IPS-18c (cell line): ENCODE measurements at regions not wholly inside any gene's neighbourhood (a gene's known extent, or its start where the extent isn't known, plus 50 kb on each side); places are given as distances from the start of the nearest gene placed in this dataset.
A peak's percentile ranks its signal among the peaks of the same experiment; 100 is the strongest.
"Not testable (repeated sequence)": the region's sequence is repeated elsewhere in the genome, so short reads cannot be mapped to it uniquely, and the experiment has no call there.

Experiments
- H3K4me3 ChIP-seq: 2 replicates; pipeline ENCODE4 v1.7.0; 2013; ENCODE audit warnings: low read depth, mild to moderate bottlenecking, low read length, moderate library complexity; ENCODE audit not compliant: insufficient read depth
- H3K9me3 ChIP-seq: one replicate; pipeline ENCODE4 v1.6.1; 2013; ENCODE audit warnings: mild to moderate bottlenecking, low read length, moderate library complexity; ENCODE audit not compliant: control insufficient read depth, insufficient read depth

DNA sequence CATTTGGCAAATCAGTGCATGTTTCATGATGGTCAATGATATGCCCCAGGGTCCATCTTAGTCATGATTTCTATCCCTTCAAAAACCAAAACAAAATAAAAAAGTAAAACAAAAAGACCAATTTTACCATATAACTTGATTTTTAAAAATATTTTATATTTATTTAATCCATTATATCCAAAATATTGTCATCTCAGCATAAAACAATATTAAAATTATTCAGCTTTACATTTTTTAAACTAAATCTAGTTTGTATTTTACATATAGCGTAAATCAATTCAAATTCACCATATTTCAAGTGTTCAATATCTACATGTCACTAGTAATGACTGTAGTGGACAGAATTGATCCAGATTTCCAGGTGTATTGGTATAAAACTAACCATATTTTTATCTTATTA is 187.4 kb upstream of the C1QTNF3 start:
- not testable (repeated sequence) for H3K4me3 ChIP-seq

DNA sequence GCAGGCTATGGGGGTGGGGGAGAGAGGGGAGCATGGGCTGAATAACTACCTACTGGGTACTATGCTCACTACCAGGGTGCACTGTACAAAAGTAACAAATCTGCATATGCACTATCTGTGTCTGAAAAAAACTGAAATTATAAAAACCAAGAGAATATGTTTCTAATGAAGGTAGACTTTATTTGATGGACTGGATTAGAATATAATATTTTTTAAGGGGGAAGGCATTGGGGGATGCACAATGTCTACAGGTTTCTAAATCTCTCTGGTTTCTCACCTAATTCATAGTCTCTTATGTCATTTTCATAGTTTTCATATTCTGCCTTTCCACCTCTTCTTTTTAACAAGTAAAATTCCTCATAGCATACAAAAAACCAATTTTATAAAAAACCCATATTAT is 200.8 kb upstream of the C1QTNF3 start:
- not testable (repeated sequence) for H3K4me3 ChIP-seq, H3K9me3 ChIP-seq

More for the DNA sequence above, 187.4 kb upstream of the C1QTNF3 start:
- H3K9me3 ChIP-seq = not testable (repeated sequence)

DNA sequence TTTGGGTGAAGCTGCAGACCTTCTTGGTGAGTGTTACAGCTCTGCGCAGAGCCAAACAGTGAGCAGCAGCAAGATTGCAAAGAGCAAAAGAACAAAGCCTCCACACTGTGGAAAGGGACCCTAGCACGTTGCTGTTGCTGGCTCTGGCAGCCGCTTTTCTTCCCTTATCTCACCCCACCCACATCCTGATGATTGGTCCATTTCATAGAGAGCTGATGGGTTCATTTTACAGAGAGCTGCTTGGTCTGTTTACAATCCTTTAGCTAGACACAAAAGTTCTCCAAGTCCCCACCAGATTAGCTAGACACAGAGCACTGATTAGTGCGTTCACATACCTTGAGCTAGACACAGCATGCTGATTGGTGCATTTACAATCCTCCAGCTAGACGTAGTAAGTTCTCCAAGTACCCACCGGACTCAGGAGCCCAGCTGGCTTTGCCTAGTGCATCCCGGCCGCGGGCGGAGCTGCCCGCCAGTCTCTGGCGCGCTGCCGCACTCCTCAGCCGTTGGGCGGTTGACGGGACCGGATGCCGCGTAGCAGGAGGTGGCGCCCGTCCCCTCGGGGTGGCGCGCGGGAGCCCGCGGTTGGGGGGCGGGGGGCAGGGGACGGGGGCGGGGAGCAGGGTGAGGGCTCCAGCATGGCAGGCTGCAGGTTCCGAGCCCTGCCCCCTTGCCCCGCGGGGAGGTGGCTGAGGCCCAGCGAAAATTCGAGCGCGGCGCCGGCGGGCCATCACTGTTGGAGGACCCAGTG is 201.4 kb upstream of the C1QTNF3 start:
- H3K4me3 ChIP-seq = peak overlapping the region; percentile 40; the same call in 1 of the 2 replicates
- H3K9me3 ChIP-seq = not testable (repeated sequence)

DNA sequence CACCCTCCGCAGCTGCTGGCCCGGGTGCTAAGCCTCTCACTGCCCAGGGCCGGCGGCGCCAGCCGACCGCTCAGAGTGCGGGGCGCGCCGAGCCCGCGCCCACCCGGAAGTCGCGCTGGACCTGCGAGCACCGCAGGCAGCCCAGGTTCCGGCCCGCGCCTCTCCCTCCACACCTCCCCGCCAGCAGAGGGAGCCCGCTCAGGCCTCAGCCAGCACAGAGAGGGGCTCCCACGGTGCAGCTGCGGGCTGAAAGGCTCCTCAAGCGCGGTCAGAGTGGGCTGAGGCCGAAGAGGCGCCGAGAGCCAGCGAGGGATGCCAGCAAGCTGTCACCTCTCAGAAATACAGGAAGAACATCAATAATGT is 202.0 kb upstream of the C1QTNF3 start:
- H3K4me3 ChIP-seq = not testable (repeated sequence)

DNA sequence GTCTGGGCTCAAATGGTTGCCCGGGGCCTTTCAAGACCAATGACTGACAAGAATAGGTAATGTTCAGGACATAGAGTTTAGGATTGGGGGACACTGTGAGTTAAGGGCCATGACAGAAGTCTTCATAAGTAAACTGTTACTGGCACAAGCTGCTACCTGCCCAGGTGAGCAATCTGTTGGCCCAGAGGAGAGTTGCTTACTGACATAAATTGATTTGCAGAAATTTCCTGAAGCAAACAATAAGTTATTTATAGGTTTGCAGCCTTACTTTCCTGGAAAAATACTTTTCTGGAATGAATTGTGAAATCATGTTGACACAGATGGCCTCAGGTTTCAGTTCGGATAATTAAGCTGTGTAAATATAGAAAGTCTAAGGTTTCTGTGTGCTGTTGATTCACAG is 202.8 kb upstream of the C1QTNF3 start:
- not testable (repeated sequence) for H3K4me3 ChIP-seq, H3K9me3 ChIP-seq

More for the DNA sequence above, 202.0 kb upstream of the C1QTNF3 start:
- H3K9me3 ChIP-seq = not testable (repeated sequence)

DNA sequence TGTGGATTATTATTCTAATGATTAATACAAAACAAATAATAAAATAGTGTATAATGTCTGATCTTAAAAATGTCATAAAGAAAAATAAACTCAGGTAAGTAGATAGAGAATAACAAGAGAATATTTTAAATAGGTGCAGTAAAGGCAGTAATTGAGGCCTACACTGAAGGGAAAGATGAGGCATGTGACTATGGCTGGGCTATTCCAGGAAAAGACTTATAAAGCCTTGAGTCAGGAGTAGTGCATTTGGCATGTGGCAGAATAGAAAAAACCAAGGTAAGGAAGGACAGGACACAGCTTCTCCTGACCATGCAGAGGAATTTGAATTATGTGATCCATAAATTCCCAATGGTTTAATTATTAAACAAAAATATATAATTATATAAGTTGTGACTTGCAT is 215.6 kb upstream of the C1QTNF3 start:
- H3K4me3 ChIP-seq, H3K9me3 ChIP-seq: not testable (repeated sequence)

DNA sequence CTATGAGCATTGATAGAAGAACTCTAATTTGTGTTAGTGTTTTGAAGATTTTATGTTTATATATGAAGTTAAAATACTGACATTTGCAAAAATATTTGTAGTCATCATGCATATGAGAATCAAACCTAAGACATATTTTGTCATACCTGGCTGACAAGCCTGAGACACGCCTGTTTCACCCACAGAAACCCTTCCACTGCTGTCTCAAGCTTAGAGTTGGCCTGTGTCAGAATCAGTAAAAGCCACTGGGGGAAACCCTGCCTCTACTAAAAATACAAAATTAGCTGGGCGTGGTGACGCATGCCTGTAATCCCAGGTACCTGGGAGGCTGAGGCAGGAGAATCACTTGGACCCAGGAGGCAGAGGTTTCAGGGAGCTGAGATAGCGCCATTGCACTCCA is 218.0 kb upstream of the C1QTNF3 start:
- not testable (repeated sequence) for H3K4me3 ChIP-seq, H3K9me3 ChIP-seq

DNA sequence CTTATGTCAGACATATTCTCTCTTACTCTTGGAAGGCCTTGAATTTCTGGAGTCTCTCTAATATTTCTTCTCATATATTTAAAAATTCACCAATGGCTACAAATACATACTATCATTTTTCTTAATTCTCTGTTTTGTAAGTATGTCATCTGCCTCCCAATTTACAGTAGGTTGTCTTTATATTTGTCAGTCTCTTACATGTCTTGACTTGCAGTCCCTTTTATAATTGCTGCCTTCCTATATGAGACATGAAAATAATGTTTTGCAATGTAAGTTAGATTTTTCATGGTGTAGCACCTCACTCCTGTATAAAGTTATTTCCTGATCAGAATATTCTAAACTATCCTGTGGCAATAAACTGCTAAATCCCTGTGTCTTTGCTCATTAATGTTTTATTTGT is 223.1 kb upstream of the C1QTNF3 start:
- not testable (repeated sequence) for H3K9me3 ChIP-seq, H3K4me3 ChIP-seq

DNA sequence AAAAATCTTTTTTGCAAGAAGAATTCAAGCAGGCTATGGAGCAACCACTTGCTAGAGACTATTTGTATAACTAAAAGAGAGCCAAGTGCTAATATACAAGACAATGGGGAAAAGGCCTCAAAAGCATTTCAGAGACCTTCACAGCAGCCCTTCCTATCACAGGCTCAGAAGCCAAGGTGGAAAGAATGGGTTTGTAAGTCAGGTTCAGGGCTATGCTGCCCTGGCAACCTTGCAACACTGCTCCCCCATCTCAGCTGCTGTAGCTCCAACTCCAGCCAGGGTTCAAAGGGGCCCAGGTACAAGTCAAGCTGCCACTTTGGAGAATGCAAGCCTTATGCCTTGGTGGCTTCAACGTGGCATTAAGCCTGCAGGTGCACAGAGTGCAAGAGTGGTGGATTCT is 253.7 kb upstream of the C1QTNF3 start:
- not testable (repeated sequence) for H3K9me3 ChIP-seq, H3K4me3 ChIP-seq

DNA sequence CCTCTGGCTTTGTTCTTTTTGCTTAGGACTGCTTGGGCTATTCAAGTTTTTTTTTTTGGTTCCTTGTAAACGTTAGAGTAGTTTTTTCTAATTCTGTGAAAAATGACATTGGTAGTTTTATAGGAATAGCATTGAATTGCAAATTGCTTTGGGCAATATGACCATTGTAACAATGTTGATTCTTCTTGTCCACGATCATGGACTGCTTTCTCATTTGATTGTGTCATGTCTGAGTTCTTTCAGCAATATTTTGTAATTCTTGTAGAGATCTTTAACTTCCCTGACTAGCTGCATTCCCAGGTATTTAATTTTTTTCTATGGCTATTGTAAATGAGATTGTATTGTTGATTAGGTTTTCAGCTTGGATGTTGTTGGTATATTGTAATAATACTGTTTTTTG is 286.2 kb upstream of the C1QTNF3 start:
- not testable (repeated sequence) for H3K9me3 ChIP-seq, H3K4me3 ChIP-seq

DNA sequence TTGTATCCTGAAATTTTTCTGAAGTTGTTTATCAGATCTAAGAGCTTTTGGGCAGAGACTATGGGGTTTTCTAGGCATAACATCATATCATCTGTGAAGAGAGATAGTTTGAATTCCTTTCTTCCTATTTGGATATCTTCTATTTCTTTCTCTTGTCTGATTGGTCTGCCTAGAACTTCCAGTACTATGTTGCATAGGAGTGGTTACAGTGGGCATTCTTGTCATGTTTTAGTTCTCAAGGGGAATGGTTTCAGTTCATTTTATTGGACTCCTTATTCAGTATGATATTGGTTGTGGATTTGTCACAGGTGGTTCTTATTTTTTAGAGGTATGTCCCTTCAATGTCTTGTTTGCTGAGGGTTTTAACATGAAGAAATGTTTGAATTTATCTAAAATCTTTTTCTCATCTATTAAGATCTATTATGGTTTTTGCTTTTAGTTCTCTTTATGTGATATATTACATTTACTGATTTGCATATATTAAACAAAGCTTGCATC is 286.6 kb upstream of the C1QTNF3 start:
- H3K9me3 ChIP-seq, H3K4me3 ChIP-seq: not testable (repeated sequence)

DNA sequence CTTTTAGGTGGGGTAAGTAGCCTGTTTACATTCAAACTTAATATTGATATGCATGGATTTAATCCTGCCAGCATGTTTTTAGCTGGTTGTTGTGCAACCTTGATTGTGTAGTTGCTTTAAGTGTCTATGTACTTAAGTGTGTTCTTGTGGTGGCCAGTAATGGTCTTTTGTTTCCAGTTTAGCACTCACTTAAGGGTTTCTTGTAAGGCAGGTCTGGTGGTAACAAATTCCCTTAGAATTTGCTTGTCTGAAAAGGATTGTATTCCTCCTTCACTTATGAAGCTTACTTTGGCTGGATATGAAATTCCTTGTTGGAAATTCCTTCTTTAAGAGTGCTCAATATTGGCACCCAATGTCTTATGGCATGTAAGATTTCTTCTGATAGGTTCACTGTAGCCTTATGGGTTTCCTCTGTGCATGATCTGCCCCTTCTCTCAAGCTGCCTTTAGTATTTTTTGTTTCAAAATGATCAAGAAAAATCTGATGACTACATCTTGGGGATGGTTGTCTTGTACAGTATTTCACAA is 289.0 kb upstream of the C1QTNF3 start:
- H3K9me3 ChIP-seq, H3K4me3 ChIP-seq: not testable (repeated sequence)

DNA sequence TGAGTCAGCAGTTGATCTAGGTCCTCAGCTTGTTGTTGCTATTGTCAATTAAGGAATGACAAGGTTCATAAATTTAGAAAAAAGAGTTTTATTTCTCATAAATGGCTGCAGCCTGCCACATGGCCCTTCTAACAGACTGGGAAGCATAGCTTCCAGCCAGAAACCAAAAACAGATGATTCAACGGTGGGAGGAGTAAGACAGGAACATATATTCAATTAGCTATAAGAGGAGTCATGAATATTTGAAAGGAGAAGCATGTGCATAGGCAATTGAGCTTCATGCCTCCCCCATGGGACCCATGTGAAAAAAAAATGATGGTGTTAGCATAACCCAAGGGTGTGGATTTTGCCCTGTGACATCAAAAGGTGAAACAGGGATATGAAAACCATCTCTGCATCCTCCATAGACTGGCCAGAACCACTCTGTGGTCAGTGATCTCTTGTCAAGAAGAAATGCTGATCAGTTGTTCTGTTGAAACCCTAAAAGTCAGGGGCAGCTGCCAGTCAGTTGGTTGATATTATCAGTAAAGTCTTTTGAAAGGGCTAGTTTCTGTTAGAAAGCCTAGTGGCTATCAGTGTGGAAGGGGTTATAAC is 296.5 kb upstream of the C1QTNF3 start:
- H3K4me3 ChIP-seq, H3K9me3 ChIP-seq: not testable (repeated sequence)

DNA sequence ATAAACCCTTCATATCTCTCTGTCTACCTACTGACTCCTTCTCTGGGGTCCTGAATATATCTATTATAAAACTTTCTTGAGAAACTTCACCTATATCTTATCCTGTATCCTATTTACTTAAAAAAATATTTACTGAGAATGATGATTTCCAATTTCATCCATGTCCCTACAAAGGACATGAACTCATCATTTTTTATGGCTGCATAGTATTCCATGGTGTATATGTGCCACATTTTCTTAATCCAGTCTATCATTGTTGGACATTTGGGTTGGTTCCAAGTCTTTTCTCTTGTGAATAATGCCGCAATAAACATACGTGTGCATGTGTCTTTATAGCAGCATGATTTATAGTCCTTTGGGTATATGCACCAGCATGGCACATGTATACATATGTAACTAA is 301.7 kb upstream of the RAI14 start:
- H3K9me3 ChIP-seq, H3K4me3 ChIP-seq: not testable (repeated sequence)

DNA sequence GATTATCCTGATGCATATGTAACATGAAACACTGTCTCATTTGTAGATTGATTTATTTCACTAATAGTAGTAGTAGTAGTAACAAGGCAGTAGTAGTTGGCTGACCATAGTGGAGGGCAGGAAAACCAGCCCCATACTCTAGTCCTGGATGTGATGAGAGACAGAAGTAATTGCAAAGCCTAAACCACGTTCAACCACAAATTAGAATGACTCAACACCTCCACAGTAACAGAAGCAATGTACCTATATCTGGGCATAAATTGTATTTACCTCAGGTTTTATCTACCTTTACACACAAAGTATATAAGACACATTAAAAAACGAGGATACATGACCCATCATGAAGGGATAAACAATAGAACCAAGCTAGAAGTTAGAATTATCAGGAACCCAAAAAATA is 284.7 kb upstream of the RAI14 start:
- not testable (repeated sequence) for H3K9me3 ChIP-seq, H3K4me3 ChIP-seq

DNA sequence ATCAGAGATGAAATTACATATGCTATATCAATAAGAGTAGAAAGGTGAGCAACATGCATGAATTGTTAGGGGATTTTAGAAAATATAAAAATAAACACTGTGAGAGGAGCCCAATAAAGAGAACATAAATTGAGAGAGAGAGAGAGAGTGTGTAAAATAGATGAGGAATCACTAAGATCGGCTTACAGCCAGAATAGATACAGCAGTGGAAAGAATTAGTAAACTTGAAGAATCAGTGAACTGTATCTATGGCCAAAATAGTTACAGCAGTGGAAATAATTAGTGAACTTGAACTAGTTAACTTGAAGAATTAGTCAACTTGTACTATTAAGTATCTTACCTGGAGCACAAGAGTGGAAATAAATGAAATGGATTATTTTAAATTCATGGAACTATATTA is 284.3 kb upstream of the RAI14 start:
- H3K4me3 ChIP-seq, H3K9me3 ChIP-seq: not testable (repeated sequence)

DNA sequence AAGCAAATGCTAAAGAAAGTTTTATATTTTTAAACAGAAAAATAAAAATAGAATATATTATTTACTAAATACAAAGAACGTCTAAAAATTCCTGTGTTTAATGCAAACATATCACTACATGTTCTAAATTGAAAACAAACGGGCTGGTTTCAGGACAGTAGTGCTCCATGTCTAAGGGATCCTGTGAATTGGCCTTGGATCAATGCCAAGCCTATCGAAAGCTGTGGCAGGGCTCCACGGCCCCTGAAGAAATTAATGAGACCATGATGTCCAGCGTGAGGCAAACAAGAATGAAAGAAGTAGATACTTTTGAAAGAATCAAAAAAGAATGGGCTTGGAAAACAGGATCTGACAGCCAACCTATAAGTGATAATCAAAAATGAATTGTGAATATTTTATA is 283.4 kb upstream of the RAI14 start:
- not testable (repeated sequence) for H3K4me3 ChIP-seq, H3K9me3 ChIP-seq

DNA sequence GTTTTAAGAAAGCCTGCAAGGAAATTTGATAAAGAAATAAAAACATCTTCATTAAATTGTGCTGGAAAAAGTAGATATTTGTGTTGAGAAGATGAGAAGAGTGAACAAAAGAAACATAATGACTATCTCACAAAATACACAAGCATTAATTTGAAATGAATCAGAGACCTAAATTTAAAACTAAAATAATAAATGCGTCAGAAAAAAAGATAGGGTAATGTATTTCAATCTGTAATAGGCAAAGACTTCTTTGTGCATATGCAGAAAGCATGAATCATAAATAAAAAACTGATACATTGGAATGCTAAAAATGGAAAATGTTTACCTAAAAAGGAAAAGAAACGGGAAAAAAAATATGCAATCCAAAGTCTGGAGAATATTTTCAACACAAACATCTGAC is 278.5 kb upstream of the RAI14 start:
- not testable (repeated sequence) for H3K9me3 ChIP-seq, H3K4me3 ChIP-seq

DNA sequence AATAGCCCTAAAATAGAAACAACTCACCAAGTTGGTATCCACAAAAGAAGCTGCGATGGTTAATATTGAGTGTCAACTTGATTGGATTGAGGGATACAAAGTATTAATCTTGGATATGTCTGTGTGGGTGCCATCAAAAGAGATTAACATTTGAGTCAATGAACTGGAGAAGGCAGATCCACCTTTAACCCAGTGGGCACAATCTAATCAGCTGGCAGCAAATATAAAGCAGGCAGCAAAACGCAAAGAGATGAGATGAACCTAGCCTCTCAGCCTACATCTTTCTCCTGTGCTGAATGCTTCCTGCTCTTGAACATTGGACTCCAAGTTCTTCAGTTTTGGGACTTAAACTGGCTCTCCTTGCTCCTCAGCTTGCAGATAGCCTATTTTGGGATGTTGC is 277.6 kb upstream of the RAI14 start:
- not testable (repeated sequence) for H3K4me3 ChIP-seq, H3K9me3 ChIP-seq
